ENCODE measurements at regions not wholly inside any gene's neighbourhood (a gene's known extent, or its start where the extent isn't known, plus 50 kb on each side); places are given as distances from the start of the nearest gene placed in this dataset.

GRCh38 chr6:22145376-22145775, 151.5 kb downstream of the PRL start:
- TF ChIP-seq EZH2 (IDR thresholded peaks at IDR 0.05; ENCODE audit: low read length), result no peak
- no peak for TF ChIP-seq CTCF (optimal IDR thresholded peaks at IDR 0.05 in 1 of 3, IDR thresholded peaks at IDR 0.05 in 1 of 3, conservative IDR thresholded peaks at IDR 0.05 in 1 of 3; ENCODE audit: extremely low read depth in 1 of 3, insufficient read depth in 2 of 3, low read length in 3 of 3)
- Histone ChIP-seq H2AFZ (ENCODE audit: control insufficient read depth, low read length) (no peak overlapping the region), H3K4me1 (ENCODE audit: control insufficient read depth, extremely low read depth, insufficient read depth, low read length) (no peaks in the 10 kb centered on the region), H3K9ac (ENCODE audit: control insufficient read depth, extremely low read depth, insufficient read depth, low read length) (no peak overlapping the region), H3K79me2 (ENCODE audit: control insufficient read depth, insufficient read depth, low read length) (no peaks in the 10 kb centered on the region), H3K27ac (ENCODE audit: control insufficient read depth, insufficient read depth, low read length) (no peak overlapping the region), H4K20me1 (ENCODE audit: control insufficient read depth, extremely low read depth, insufficient read depth, low read length) (no peaks in the 10 kb centered on the region), H3K4me2 (ENCODE audit: control insufficient read depth, extremely low read depth, insufficient read depth, low read depth, low read length) (no peak overlapping the region), H3K4me3 (ENCODE audit: control insufficient read depth in 2 of 3, extremely low read depth in 1 of 3, insufficient read depth in 2 of 3, low read depth in 1 of 3, low read length in 3 of 3) (no peak overlapping the region), H3K36me3 (ENCODE audit: control insufficient read depth in 2 of 2, extremely low read depth in 1 of 2, insufficient read depth in 2 of 2, low read length in 2 of 2) (no peaks in the 10 kb centered on the region), H3K9me3 (ENCODE audit: control insufficient read depth, low read depth, low read length) (no peaks in the 10 kb centered on the region), H3K27me3 (ENCODE audit: control insufficient read depth, extremely low read depth, insufficient read depth, low read length) (peaks cover 6% of the 10 kb centered on the region), H3K9me1 (ENCODE audit: control insufficient read depth, extremely low read depth, insufficient read depth, low read length) (no peaks in the 10 kb centered on the region)
- dilution Hi-C loops (cut with MboI; ENCODE audit: extremely low pct_ligation_motif_present, low sequenced_read_pairs), result no loop called here
- no peak for DNase-seq (ENCODE audit: low read depth, low spot score)
- FAIRE-seq, result no peak

DNA sequence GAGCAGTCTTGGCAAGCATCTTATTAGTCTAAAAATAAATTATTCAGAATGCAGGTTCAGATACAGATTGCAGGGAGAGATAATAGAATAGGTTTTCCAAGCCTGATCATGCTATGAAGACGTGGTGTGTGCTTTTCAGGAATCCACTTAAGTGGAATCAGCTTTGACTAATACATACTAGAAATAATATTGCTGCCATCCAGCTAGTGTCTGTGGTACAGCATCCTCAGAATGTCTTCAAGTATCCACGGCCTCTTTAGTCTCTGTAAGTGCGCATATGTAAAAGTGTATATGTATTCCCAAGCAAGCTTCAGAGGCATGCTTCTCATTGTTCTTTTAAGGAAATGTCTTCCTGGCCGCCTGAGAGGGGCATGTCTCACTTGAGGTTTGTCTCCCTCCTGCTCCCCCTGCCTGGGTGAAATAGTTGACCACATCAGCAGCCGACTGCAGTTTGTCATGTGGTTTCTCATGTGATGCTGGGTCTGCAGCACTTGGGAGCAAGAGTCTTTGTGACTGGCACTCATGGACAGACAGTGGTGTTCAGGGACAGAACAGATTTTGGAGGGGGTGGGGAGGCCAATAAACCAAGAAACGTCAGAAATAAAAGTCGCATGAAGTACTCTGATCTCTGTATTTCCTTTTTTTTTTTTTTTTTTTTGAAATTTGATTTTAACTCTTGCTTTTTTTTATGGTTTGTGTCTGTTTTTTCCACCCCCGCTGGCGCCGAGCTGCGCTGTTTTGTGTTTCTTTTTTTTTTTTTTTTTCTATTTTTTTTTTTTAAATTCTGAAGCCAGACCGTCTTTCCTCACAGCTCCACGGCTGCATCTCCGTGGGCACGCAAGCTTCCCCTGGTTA, 150.8 kb downstream of the PRL start:
- Histone ChIP-seq H3K4me2 (ENCODE audit: control insufficient read depth, extremely low read depth, insufficient read depth, low read depth, low read length) (no peak overlapping the region), H3K4me3 (ENCODE audit: control insufficient read depth in 2 of 3, extremely low read depth in 1 of 3, insufficient read depth in 2 of 3, low read depth in 1 of 3, low read length in 3 of 3) (no peak overlapping the region), H3K27ac (ENCODE audit: control insufficient read depth, insufficient read depth, low read length) (no peak overlapping the region), H3K9me1 (ENCODE audit: control insufficient read depth, extremely low read depth, insufficient read depth, low read length) (no peaks in the 10 kb centered on the region), H3K9ac (ENCODE audit: control insufficient read depth, extremely low read depth, insufficient read depth, low read length) (no peak overlapping the region), H4K20me1 (ENCODE audit: control insufficient read depth, extremely low read depth, insufficient read depth, low read length) (no peaks in the 10 kb centered on the region), H2AFZ (ENCODE audit: control insufficient read depth, low read length) (no peak overlapping the region), H3K9me3 (ENCODE audit: control insufficient read depth, low read depth, low read length) (no peaks in the 10 kb centered on the region), H3K27me3 (ENCODE audit: control insufficient read depth, extremely low read depth, insufficient read depth, low read length) (peaks cover 6% of the 10 kb centered on the region), H3K4me1 (ENCODE audit: control insufficient read depth, extremely low read depth, insufficient read depth, low read length) (no peaks in the 10 kb centered on the region), H3K79me2 (ENCODE audit: control insufficient read depth, insufficient read depth, low read length) (no peaks in the 10 kb centered on the region), H3K36me3 (ENCODE audit: control insufficient read depth in 2 of 2, extremely low read depth in 1 of 2, insufficient read depth in 2 of 2, low read length in 2 of 2) (no peaks in the 10 kb centered on the region)
- FAIRE-seq (no peak), DNase-seq (ENCODE audit: low read depth, low spot score) (no peak)
- TF ChIP-seq CTCF (optimal IDR thresholded peaks at IDR 0.05 in 1 of 3, IDR thresholded peaks at IDR 0.05 in 1 of 3, conservative IDR thresholded peaks at IDR 0.05 in 1 of 3; ENCODE audit: extremely low read depth in 1 of 3, insufficient read depth in 2 of 3, low read length in 3 of 3) (peak in 1 of 3 experiments; percentile 10), EZH2 (IDR thresholded peaks at IDR 0.05; ENCODE audit: low read length) (no peak)
- dilution Hi-C loops (cut with MboI; ENCODE audit: extremely low pct_ligation_motif_present, low sequenced_read_pairs), result no loop called here

Data from keratinocyte (primary cell).